HG03135 (cell line): ENCODE measurements at regions not wholly inside any gene's neighbourhood (a gene's known extent, or its start where the extent isn't known, plus 50 kb on each side); places are given as distances from the start of the nearest gene placed in this dataset.
"Not testable (repeated sequence)": the region's sequence is repeated elsewhere in the genome, so short reads cannot be mapped to it uniquely, and the experiment has no call there.

ENCODE experiments used
- ATAC-seq: cut with Tn5 transposase; IDR thresholded peaks from one replicate; pipeline ENCODE4 v1.9.1; 2021; ENCODE audit warnings: mild to moderate bottlenecking, moderate library complexity; ENCODE audit not compliant: unreplicated experiment

DNA sequence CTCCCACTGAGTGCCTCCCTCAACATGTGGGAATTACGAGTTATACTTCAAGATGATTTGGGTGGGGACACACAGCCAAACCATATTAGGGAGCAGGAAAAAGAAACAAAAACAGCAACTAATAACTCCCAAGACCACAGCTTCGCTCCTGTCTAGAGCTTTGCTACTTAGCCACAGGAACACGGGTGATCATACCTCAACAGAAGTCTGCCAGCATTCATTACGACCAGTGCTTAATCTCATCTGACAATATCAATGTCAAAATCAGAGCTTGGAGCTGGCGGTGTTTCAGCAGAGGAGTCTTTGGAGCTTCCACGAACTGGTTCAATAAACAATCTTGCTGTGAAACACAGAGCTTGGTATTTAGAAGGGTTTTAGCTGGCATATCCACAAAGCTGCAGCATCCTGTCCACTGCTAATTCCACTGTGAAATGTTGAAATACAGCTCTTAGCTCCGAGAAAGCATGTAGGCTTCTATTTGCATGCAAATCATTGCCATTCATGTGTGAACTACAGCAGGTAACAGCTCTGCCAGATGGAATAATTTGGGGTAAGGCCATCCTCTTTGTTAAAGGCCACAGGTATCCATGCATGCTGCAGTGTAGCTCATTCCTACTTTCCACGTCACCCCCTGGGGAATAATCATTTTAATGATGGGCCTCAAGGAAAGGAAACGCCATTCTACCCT lies 128.4 kb upstream of the GOT2 start:
- no peak for ATAC-seq

DNA sequence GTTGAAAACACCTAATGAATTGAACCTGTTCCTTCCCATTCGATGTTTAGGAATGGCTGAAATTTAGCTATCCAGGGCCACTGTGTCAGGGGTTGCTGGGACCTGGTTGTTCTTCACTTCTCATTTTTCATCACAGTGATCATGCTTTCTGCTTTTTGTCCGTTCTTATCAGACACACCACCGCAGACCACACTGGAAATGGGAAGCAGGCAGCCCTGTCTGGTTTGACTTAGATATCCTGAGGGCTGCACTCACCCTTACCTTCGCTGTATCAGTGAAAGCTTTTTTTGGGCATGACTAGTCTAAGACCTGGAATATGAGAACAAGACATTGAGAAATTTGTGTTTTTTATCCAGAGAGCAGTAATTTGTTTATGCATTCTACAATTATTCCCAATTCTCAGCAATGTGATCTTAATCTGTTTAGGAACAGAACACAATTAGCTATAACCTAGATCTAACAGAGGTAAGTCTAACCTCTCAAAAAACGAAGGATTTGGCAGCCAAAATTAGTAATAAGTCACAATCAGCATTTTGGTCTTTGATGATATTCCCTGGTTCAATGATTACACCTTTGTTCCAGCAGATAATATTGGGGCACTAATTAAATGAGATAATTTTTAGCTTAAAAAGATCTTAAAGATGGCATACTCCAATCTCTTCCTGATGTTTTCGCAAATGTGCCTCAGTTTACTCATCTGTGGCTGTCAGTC lies 126.0 kb upstream of the GOT2 start:
- no peak for ATAC-seq

DNA sequence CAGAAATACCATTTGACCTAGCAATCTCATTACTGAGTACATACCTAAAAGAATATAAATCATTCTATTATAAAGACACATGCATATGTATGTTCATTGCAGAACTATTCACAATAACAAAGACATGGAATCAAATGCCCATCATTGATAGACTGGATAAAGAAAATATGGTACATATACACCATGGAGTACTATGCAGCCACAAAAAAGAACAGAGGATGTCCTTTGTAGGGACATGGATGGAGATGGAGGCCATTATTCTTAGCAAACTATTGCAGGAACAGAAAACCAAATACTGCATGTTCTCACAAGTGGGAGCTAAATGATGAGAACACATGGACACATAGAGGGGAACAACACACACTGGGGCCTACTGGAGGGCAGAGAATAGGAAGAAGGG lies 124.5 kb upstream of the GOT2 start:
- not testable (repeated sequence) for ATAC-seq

DNA sequence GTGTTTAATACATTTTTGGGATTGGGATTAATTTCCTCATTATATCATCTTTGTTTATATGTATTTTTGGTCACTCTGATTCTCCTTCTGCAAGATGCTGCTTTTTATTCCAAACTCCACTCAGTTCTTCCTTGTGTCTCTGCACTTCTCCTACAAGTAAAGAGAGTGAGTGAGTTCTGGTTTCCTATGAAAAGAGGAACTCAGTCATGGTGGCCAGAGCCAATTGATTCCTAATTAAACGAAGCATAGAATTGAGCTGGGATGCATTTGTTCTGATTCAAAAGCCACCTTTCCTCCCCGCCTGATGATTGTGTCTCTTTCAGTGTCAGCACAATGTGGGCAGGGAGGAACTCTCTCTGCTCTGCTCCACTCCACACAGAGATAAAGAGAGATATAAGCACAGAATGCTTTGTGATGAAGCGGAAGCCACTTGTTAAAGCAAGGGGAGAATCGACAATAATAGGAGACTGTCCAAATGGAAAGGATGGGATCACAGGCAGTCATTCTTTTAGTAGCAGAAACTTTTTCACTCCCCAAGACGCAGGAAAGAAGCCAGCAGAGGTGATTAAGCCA lies 121.3 kb upstream of the GOT2 start:
- no peak for ATAC-seq

DNA sequence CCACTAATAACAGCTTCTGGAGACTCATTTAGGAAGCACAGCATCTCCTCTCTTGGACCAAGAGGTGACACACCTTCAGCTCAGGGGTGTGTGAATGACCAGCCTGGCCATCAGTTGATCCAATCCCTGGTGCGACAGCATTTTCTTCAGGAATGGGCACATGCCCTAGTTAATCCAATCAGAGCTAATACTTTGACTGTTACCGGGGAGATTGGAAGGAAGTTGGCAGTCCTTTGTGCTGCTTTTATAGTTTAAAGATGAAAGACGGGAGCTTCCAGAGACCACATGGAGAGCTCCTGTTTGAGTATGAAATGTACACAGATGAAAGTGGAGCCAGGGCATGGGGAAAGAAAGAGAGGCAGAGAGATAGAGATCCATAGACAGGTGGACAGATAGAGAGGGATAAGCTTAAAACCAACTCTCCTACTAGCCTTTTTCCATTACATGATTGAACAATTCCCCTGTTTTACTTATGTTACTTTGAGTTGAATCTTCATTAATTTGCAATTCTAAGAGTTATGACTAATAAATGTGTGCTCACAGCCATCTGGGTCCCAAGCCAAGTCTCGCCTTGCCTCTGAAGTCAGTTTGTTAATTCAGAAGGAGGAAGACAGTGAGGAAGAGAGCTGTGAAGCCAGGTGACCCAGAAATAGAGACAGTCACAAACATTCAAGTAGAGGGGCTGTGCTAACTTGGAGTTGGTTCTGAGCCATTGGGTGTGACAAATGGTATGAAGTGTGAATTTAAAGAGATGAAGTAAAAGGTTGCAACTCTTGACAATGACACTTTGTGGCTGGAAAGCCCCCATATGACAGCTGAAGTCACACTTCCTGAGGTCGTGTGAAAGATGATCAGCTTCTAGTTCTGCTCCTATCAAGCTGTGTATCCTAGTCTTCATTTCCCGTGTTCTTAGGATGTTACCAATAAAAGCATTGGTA lies 120.0 kb upstream of the GOT2 start:
- ATAC-seq = peak; percentile 76

DNA sequence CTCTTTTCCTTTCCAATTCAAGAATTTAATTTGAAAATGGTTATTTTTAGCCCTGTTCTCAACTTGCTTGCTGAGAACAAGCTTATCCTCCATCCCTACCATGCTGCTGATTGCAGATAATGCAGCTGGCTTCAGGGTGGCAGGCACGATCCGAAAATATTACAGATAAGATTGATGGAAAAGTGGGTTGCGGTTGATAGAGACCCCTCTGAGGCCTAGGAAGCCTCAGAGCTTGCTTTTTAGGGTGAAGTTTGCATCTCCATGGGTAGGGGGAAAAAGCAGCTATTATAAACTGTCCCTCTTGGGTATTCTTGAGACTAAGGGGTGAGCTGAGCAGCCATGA lies 116.5 kb upstream of the GOT2 start:
- ATAC-seq = no peak

DNA sequence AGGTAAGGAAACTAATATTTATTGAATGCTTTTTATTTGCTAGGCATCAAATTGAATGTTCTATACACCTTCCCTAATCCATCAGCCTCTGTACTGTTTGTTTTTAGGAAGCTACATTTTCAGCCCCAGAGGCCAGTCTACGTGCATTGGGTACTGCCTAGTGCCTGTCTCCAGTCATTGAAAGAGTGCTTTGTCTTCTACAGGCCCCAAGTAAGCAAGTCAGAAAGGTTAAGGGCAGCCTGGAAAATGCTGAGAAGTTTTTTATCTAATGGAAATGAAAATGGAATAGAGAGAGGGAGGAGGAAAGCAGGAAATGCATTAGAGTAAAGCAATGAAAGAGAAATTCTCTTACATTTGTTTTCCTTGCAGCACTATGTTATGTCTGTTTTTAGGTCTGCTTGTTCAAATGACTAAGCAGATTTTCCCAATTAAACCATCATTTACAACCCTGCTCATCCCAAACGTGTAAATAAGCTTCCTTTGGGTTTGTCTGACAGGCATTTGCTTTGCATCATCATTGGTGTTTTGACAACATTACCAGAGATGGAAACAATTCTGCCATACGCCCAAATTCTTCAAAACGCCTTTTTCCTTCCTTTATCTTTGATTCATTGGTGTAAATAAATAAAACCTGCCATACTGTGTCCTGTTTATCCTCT lies 116.0 kb upstream of the GOT2 start:
- no peak for ATAC-seq

DNA sequence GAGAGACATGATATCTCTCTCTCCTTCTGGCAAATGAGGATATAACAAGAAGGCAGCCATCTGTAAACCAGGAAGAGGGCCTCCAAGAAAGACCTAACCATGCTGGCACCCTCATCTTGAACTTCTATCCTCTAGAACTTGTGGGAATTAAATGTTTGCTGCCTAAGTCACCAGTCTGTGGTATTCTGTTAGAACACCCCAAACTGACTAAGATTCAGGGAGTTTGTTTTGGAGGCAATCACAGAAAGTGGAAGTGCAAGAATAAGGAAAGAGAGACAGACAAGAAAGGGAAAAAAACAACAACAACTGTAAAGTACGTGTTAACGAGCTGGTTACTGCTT lies 114.5 kb upstream of the GOT2 start:
- no peak for ATAC-seq

DNA sequence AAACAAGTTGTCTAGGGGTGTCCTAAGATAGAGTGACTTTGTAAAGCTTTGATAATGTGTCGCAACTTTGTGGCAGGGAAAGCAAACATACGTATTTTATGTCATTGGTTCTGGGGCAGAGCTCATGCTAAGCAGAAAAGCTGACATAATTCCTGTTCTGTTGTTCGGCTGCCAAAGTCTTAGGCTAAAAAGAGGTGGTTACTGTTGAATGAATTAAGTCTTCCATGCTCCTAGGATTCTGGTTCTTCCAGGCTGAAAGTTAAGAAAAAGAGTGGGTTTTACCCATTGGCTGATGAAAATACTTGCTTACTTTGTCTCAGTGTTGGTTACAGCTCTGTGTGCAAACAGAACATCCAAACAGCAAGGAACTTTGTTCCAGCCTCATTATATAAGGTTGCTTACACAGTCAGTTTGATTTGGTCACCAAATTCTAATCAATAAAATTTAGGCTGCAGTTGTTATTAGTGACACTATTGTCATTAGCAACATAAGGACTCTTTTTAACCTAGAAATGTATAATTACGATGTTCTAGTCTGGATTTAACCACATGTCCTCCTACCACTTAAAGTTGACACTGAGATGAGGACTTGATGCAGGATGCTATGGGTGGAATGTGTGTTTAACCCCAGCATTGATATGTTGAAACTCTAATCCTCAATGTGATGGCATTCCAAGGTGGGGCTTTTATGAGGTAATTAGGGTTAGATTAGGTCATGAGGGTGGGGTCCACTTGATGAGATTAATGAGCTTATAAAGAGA lies 114.0 kb upstream of the GOT2 start:
- ATAC-seq = no peak

DNA sequence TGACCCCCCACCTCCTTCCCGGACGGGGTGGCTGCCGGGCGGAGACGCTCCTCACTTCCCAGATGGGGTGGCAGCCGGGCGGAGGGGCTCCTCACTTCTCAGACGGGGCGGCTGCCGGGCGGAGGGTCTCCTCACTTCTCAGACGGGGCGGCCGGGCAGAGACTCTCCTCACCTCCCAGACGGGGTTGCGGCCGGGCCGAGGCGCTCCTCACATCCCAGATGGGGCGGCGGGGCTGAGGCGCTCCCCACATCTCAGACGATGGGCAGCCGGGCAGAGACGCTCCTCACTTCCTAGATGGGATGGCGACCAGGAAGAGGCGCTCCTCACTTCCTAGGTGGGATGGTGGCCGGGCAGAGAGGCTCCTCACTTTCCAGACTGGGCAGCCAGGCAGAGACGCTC lies 112.1 kb upstream of the GOT2 start:
- not testable (repeated sequence) for ATAC-seq

DNA sequence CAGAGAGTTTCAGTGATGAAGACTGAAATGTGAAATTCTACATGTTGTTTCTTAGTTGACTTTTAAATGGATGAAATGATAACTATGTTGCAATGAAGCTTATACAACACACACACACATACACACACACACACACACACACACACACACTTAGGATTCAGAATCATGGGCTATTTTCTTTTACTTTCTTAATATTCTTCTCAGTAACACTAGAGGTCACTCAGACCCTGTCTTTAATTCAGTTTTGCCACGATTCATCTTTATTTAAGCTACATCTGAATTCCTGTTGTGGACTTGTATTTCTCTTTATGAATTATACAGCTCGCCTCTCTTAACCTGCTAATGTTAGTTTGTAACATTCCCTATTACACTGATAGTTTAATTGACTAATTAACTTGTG lies 109.6 kb upstream of the GOT2 start:
- ATAC-seq = peak; percentile 51

DNA sequence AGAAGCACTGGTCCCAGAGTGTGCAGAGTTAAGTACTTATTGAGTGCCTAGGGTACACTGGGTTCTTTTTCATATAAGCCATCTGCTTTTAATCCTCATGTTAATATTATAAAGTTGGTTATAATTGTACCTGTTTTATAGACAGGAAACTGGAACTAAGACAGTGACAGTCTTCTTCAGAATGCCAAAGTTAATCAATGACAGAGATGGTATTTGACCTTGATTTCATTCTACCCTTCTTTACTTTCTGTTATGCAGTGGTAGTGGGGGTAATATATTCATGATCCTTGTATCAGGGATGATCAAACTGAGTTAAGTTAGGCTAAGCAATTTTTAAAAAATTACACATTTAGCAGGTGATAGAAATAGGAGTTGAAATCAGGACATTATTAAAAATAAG lies 108.6 kb upstream of the GOT2 start:
- peak; percentile 74 for ATAC-seq

DNA sequence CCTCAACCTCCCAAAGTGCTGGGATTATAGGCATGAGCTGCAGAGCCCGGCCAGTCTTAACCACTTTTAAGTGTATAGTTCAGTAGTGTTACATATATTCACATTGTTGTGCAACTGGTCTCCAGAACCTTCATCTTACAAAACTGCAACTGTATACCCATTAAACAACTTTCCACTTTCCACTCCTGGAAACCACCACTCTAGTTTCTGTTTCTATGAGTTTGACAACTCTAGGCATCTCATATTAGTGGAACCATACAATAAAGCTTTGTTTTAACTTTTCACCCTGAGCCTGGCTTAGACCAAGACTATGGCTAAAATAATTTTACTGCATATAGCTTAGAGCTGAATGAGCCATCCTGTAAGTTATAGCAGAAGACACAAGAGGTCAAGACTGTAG lies 108.0 kb upstream of the GOT2 start:
- ATAC-seq = peak; percentile 43

DNA sequence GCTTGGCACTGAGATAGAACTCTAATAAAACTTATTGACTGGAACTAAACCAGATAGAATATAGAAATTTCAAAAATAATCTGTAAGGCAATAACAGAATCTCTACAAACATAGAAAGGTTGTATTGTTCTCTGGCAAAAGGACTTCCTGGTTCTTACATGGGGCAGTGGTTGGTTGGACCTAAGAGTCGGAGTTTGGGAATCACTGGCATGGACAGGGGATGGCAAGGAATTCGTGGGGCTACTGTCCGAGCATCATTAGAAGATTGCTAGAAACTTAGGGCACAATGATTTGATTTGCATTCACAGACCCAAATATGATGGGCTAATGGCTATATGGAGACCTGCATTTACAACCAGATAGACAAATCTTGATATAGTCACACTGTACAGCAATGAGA lies 103.8 kb upstream of the GOT2 start:
- no peak for ATAC-seq

DNA sequence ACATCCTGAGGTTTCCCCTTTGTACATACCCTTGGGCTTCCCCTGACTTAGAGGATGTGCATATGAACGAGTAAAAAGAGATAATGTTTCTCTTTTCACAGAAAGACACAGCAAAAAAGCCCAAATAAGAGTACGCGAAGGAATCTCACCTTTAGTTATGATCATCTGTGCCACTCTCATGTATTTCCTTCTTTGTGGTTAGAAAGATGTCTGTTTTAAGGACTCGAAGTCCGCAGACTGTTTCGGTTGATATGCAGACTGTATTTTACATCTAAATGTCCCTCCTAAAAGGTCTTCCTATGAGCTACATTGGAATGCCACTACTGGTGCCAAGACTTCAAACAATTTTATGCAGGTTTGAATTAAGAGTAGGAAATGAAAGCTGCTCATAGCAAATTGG lies 102.3 kb upstream of the GOT2 start:
- ATAC-seq = no peak

DNA sequence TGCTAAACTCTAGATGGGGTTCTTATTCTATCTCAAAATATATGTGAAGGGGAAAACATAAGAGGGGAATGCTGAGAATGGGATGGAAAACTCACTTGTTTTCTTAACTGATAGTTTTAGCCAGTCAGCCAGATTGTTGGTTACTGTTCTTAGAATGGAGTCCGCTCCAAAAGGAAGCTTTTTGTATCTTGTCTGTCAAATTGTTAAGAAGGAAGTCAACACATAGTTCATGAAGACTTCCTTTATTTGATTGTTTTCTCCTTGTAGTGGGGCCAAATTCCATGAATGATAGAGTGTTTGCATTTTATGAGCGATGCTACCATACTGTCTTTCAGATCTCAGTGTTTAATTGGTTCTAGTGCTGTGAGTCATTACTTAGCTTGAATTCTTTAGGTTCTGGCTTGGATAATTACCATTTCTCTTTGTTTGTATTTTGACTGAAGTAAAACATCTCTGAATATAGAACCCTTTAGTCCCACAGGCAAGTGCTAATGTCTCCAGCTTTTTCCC lies 98.3 kb upstream of the GOT2 start:
- no peak for ATAC-seq

DNA sequence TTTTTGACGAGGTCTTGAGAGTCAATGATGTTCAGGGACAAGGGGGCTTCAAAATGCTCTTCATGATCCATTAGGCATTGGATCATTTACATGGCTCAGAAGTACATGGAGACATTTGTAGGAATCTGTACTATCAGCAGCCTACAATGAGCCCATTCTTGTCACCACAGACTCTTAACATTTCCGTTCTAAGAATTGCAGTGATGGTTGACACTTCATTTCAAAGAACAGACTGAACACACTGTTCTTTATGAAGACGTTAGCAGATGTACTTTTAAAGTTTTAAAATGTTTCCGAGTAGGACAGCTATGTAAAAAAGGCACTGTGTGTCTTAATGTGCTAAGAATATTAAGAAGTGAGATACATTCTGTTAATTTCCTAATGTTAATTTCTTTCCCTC lies 97.3 kb upstream of the GOT2 start:
- no peak for ATAC-seq

DNA sequence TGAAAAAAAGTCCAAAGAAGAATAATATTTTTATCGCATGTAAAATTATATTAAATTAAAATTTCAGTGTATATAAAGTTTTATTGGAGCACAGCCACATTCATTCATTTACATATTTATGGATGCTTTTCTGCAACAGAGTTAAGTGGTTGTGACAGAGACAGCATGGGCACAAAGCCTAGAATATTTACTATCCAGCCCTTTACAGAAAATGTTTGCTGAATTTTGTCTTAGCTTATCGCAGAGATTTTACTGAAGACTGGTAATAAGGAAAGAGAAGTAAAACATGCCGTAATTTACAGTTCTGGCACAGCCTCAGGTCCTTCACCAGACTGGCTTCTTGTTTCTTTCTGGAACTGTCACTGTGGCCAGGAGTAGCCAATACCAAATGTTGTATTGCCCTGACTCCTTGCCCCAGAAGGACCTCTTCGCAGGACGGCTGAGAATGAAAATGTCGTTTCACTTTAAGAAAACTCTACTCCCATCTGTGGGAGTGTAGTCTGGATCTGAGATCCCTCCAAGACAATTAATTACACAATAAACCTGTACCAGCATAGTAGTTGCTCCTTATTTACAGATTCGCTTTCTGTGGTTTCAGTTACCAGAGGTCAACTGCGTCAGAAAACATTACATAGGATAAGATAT lies 94.9 kb upstream of the GOT2 start:
- ATAC-seq = no peak

DNA sequence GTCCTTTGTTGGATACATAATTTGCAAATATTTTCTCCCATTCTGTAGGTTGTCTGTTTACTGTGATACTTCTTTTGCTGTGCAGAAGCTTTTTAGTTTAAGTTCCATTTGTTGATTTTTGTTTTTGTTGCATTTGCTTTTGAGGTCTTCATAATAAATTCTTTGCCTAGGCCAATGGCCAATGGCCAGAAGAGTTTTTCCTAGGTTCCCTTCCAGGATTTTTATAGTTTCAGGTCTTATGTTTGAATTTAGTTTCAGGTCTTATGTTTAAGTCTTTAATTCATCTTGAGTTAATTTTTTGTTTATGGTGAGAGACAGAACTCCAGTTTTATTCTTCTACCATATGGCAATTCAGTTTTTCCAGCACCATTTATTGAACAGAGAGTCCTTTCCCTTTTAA lies 90.1 kb upstream of the GOT2 start:
- ATAC-seq = no peak

DNA sequence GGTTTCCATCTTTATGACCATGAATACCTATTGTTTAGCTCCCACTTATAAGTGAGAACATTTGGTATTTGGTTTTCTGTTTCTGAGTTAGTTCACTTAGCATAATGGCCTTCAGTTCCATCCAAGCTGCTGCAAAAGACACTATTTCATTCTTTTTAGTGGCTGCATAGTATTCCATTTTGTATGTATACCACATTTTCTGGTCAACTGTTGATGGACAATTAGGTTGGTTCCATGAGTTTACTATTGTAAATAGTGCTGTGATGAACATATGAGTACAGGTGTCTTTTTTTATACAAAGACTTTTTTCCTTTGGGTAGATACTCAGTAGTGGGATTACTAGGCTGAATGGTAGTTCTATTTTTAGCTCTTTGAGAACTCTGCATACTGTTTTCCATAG lies 87.8 kb upstream of the GOT2 start:
- ATAC-seq = no peak
